ENCODE measurements at regions not wholly inside any gene's neighbourhood (a gene's known extent, or its start where the extent isn't known, plus 50 kb on each side); places are given as distances from the start of the nearest gene placed in this dataset.

DNA sequence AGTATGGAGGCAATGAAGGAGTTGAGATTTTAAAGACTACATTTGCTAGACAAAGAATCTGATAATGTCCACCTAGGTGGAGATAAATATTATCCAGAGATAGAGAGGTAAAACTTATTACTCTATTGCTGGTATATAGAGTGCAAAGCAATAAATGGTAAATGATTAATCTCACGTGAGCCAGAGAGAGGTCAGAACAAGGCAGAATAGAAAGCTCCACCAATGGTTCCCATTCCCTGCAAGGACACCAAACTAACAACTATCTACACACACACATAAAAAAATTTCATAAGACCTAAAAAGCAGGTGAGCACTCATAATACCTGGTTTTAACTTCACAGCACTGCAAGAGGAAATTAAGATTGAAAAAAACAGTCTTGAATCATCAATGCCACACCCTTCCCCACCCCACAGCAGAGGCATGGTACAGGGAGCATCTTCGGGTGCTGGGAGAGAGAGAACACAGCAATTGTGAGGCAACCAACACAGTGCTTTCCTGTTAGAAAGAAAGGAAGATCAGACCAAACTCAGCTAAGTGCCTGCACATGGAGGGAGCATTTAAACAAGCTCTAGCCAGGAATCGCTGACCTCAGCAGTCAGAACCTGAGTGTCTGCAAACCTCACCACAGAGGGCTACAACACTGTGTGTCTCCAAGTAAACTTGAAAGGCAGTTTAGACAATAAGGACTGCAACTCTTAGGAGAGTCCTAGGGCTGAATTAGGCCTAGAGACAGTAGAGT lies 1432.6 kb upstream of the TMEFF2 start:
- DNase-seq (ENCODE audit: low read depth): no peak
- no peak overlapping the region for H3K4me3 ChIP-seq (ENCODE audit: low read depth, low read length)
- TF ChIP-seq, protein P1, sequence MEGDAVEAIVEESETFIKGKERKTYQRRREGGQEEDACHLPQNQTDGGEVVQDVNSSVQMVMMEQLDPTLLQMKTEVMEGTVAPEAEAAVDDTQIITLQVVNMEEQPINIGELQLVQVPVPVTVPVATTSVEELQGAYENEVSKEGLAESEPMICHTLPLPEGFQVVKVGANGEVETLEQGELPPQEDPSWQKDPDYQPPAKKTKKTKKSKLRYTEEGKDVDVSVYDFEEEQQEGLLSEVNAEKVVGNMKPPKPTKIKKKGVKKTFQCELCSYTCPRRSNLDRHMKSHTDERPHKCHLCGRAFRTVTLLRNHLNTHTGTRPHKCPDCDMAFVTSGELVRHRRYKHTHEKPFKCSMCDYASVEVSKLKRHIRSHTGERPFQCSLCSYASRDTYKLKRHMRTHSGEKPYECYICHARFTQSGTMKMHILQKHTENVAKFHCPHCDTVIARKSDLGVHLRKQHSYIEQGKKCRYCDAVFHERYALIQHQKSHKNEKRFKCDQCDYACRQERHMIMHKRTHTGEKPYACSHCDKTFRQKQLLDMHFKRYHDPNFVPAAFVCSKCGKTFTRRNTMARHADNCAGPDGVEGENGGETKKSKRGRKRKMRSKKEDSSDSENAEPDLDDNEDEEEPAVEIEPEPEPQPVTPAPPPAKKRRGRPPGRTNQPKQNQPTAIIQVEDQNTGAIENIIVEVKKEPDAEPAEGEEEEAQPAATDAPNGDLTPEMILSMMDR (conservative IDR thresholded peaks at IDR 0.05; ENCODE audit: low read depth, low read length): no peak

DNA sequence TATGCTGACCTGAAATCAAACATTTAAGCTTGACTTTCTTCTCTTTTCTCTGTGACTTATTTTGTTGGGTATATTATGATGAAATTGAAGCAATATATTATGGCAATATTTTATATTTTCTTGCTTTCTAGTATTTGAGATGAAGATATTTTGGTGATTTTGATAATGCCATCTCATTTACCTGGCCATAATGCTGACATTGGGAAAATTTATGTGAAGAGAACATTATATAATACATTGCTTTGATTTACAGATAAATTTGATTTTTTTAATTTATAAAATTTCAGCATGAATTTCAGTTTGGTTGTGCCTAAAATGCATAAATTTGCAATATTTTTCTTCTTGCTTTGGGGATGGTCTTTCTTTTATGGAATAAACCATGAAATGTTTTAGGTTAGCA lies 1413.7 kb upstream of the TMEFF2 start:
- TF ChIP-seq, protein P1 (conservative IDR thresholded peaks at IDR 0.05; ENCODE audit: low read depth, low read length): no peak
- no peak for DNase-seq (ENCODE audit: low read depth)

DNA sequence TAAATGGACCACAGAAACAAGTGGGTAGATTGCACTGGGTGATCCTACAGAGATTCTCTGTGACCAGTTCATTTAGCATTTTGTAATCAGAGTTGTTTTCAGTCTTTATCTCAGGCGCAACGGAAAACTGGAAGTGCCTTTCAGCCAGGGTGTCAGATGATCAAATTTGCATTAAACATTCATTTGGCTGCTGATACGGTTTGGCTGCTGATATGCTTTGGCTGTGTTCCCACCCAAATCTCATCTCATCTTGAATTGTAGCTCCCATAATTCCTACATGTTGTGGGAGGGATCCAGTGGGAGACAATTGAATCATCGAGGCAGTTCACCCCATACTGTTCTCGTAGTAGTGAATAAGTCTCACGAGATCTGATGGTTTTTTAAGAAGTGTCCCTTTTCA lies 1396.1 kb upstream of the TMEFF2 start:
- DNase-seq (ENCODE audit: low read depth): no peak
- H3K4me3 ChIP-seq (ENCODE audit: low read depth, low read length): no peak overlapping the region
- TF ChIP-seq, protein P1 (conservative IDR thresholded peaks at IDR 0.05; ENCODE audit: low read depth, low read length): no peak

More for the DNA sequence above, 1413.7 kb upstream of the TMEFF2 start:
- no peak overlapping the region for H3K4me3 ChIP-seq (ENCODE audit: low read depth, low read length)

DNA sequence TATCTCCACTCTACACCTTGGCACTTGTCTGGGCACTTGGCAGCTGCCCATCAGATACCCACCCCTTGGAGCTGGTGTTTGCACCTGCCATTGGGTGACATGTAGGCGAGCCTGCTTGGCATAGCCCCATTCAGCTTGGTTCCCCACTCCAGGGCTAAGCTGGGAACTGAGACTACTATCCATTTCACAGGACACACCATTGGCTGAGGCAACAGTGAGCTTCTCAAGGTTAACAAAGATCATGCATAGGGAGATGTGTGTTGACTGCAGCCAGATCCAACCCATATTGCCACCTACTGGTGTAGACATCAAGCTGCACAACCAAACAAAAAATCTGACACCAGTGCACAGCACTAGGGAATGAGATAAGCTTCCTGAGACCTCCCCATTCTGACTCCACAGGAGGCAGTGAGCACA lies 1389.8 kb upstream of the TMEFF2 start:
- TF ChIP-seq, protein P1 (conservative IDR thresholded peaks at IDR 0.05; ENCODE audit: low read depth, low read length): peak; percentile 82
- no peak overlapping the region for H3K4me3 ChIP-seq (ENCODE audit: low read depth, low read length)
- DNase-seq (ENCODE audit: low read depth): peak; percentile 10

DNA sequence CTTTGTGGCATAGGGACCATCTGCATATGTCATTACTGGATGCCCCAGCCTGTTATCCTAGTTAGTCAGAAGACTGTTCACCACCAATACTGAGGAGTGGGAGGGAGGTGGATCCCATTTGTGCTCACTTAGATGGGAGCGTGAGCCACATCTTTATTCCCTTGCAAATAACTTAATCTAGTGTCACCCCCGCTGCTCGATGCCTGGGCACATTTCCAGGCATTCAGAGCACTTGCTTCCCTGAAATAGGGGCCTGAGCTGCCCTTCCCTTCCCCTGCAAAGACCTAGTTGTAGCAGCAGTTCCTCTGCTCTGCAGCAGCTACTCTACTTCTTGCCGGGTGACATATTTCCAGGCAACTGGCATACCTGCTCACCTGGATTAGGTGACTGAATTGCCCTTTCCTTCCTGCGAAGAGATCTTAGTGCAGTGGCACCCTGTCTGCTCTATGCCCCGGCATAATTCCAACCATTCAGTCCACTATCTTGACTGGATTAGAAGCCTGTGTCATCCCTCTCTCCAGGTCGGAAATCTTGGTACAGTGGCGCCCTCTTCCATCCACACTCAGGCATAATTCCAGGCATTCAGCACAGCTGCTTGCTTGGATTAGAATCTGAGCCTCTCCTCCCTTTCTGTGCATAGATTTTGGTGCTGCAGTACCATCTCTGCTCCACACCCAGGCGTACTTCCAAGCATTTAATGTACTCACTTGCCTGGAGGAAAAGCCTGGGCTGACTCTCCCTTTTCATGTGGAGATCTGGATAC lies 1389.1 kb upstream of the TMEFF2 start:
- TF ChIP-seq, protein P1 (conservative IDR thresholded peaks at IDR 0.05; ENCODE audit: low read depth, low read length): peak; percentile 72
- no peak for DNase-seq (ENCODE audit: low read depth)
- no peak overlapping the region for H3K4me3 ChIP-seq (ENCODE audit: low read depth, low read length)

DNA sequence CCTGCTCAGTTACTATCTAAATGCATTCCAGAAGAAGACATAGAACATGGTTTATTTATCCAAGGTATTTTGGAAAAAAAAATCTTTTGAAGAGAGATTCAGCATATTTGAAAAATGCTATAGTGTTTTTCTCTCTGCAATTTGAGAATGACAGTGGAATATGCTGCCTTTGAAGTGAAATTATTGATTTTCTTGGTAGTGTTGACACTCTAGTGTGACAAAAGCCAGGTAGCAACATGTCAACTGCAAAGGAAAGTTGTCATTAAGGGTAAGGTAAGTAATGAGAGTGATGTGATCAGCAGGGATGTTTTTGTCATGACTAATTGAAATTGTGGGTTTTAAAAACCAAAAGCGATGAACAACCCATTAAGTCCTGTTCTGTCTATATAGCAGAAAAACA lies 1387.1 kb upstream of the TMEFF2 start:
- no peak for DNase-seq (ENCODE audit: low read depth)
- TF ChIP-seq, protein P1 (conservative IDR thresholded peaks at IDR 0.05; ENCODE audit: low read depth, low read length): no peak
- H3K4me3 ChIP-seq (ENCODE audit: low read depth, low read length): no peak overlapping the region
